Fibroblast of lung (primary cell): ENCODE measurements at regions not wholly inside any gene's neighbourhood (a gene's known extent, or its start where the extent isn't known, plus 50 kb on each side); places are given as distances from the start of the nearest gene placed in this dataset.

Source experiments
- CTCF ChIP-seq, 2 donors: IDR thresholded peaks in 1 of 2; conservative IDR thresholded peaks in 1 of 2; 1 replicate in 1 of 2; 2 replicates in 1 of 2; pipeline ENCODE4 v1.5.1; 2011 to 2012; ENCODE audit warnings: low read length in 2 of 2, control low read depth in 1 of 2, inconsistent platforms in 1 of 2, low read depth in 1 of 2, mild to moderate bottlenecking in 1 of 2
- EZH2 ChIP-seq: IDR thresholded peaks from 2 replicates; pipeline ENCODE4 v1.5.1; 2012; ENCODE audit warnings: low read length, control low read depth, mild to moderate bottlenecking; ENCODE audit errors: missing control alignments

- no peak for TF ChIP-seq CTCF (conservative IDR thresholded peaks at IDR 0.05 in 1 of 2, IDR thresholded peaks at IDR 0.05 in 1 of 2; ENCODE audit: low read depth in 1 of 2, low read length in 2 of 2)
- no peak for TF ChIP-seq EZH2
Measured at GRCh38 chr11:37078521-37078920, 480.5 kb upstream of the RAG2 start.
